D721Med (cell line): ENCODE measurements at regions not wholly inside any gene's neighbourhood (a gene's known extent, or its start where the extent isn't known, plus 50 kb on each side); places are given as distances from the start of the nearest gene placed in this dataset.
"Not testable (repeated sequence)": the region's sequence is repeated elsewhere in the genome, so short reads cannot be mapped to it uniquely, and the experiment has no call there.

Experiments
- DNase-seq: peaks from one replicate; pipeline ENCODE4 v3.0.0; 2011; ENCODE audit warnings: low spot score; ENCODE audit not compliant: insufficient read length
- FAIRE-seq: peaks from 2 replicates; lab custom pipeline; 2011; peaks lifted over from hg19 to GRCh38; lab: Jason Lieb, UNC
- CTCF ChIP-seq: IDR thresholded peaks from 2 replicates; pipeline ENCODE4 v1.5.1; 2012; ENCODE audit warnings: mild to moderate bottlenecking, control low read depth; ENCODE audit not compliant: insufficient read depth; ENCODE audit errors: missing control alignments

- DNase-seq (no peak), FAIRE-seq (no peak)
- no peak for TF ChIP-seq CTCF
These were observed 63.5 kb upstream of the SELENOP start for GRCh38 chr5:42875211-42875610.

GRCh38 chr5:42874621-42875198 is 63.0 kb upstream of the SELENOP start:
- no peak for TF ChIP-seq CTCF
- DNase-seq: no peak
- no peak for FAIRE-seq

DNA sequence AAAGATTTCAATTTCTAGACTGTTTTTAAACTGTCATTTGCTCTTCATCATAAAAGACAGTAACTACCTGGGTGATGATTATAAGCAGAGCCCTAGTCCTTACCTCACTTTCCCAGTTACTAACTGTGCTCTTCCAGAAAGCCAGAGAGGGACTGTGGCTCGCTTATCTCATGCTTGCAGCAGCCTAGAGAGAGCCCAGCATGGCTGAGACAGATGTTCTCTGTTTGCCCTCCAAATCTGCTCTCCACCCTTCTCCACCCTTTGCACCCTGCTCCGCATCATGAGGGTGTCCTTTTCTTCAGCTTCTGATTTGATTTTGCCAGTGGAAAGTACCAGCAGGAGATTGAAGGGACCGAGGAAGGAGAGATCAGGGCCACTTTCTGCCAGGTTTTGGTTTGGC is 61.2 kb upstream of the SELENOP start:
- DNase-seq (no peak), FAIRE-seq (no peak)
- no peak for TF ChIP-seq CTCF

DNA sequence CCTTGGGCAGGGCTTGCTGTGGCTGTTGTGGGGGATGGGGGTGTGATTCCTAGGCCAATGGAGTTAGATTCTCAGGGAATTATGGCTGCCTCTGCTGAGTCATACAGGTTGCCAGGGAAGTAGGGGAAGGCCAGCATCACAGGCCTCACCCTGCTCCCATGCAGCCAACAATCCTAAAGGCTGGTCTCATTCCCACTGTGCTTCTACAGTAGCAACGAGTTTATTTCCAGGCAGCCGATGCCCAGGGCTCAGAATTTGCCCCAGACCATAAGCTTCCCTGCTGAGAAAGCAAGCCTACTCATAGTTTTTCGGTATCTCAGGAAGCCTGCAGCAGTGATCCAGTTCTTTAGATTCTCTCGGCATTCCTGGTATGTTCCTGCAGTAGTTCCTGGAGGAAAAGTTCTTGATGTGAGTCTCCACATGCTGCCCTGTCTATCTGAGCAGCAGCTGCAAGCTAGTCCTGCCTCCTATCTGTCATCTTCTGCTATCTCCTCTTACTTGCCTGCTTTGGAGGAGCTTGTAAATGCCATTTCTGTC is 59.3 kb upstream of the SELENOP start:
- DNase-seq (no peak), FAIRE-seq (no peak)
- no peak for TF ChIP-seq CTCF

DNA sequence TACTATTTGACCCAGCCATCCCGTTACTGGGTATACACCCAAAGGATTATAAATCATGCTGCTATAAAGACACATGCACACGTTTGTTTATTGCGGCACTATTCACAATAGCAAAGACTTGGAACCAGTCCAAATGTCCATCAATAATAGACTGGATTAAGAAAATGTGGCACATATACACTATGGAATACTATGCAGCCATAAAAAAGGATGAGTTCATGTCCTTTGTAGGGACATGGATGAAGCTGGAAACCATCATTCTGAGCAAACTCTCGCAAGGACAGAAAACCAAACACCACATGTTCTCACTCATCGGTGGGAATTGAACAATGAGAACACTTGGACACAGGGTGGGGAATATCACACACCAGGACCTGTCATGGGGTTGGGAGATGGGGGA is 56.7 kb upstream of the SELENOP start:
- not testable (repeated sequence) for DNase-seq, FAIRE-seq

DNA sequence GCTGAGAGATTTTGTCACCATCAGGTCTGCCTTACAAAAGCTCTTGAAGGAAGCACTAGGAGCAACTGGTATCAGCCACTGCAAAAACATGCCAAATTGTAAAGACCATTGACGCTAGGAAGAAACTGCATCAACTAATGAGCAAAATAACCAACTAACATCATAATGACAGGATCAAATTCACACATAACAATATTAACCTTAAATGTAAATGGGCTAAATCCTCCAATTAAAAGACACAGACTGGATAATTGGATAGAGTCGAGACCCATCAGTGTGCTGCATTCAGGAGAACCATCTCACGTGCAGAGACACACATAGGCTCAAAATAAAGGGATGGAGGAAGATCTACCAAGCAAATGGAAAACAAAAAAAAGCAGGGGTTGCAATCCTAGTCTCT is 53.1 kb upstream of the SELENOP start:
- not testable (repeated sequence) for FAIRE-seq, DNase-seq
